ENCODE measurements at regions not wholly inside any gene's neighbourhood (a gene's known extent, or its start where the extent isn't known, plus 50 kb on each side); places are given as distances from the start of the nearest gene placed in this dataset.

DNA sequence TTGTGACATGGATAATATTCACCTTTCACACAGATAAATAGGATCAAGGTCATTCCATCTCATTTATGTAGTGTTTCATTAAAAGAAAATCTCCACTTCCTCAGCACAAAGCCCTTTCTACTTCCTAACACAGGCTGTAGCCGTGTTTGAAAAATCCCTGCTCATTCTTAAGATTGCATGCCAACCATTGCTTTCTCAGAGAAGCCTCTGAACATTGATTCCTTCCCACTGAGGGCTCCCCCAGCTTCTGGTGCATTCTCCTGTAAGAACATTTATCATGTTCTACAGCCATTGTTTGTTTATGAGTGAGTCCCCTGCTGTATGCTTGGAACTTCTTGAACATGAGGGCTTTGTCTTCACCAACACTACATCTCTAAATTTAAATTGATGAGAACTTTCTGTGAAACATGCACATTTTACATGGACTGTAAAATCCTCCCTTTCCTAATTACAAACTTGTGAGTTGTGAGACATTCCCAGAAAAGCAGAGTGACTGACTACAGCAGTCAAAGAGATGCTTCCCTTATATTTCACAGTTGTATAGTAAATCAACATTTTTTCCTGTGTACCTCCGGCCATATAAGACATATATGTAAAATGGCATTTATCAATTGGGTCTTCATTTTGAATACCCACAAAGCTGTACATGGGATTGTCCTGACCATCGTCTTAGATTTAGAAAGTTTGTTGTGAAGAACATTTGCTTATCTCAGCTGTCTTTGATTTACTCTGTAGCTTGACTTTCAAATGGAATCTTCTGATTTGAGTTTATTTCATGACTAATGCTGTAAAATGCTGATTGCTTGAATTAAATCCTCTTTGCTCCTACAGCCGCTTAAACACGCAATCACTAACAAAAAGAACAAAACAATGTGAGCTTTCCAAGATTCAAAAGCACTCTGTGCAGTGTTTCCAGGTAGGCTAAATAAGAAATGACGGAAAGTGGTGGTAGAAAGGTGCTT is 600.5 kb upstream of the SLIT2 start:
- WGBS (ENCODE audit: low lambda C conversion rate): 6% methylated on average over 6 of the region's 6 CpGs
- no TSS peak for BruUV-seq (replicated peaks)
- Histone ChIP-seq H4K20me1 (ENCODE audit: insufficient read depth, low read length) (no peaks in the 10 kb centered on the region), H3K9me3 (ENCODE audit: low read length) (peaks cover 93% of the 10 kb centered on the region), H3K9ac (ENCODE audit: insufficient read depth, low read depth, low read length) (no peak overlapping the region), H3K4me3 (replicated peaks in 1 of 3; ENCODE audit: insufficient read depth in 1 of 3, low read depth in 2 of 3, low read length in 3 of 3) (no peak overlapping the region), H3K4me2 (ENCODE audit: low read depth, low read length) (no peak overlapping the region), H3K27me3 (ENCODE audit: control insufficient read depth in 1 of 2, insufficient read depth in 2 of 2, low read length in 2 of 2) (no peaks in the 10 kb centered on the region), H3K4me1 (ENCODE audit: insufficient read depth, low read length) (no peaks in the 10 kb centered on the region), H3K27ac (ENCODE audit: extremely low read length, insufficient read depth, low read length) (no peak overlapping the region), H3K79me2 (ENCODE audit: insufficient read depth, low read length) (no peaks in the 10 kb centered on the region), H3K36me3 (replicated peaks in 1 of 2; ENCODE audit: control insufficient read depth in 1 of 2, insufficient read depth in 2 of 2, low read length in 2 of 2) (no peaks in the 10 kb centered on the region), H2AFZ (ENCODE audit: low read length) (no peak overlapping the region)
- in situ Hi-C loops (cut with HindIII; ENCODE audit: extremely low pct_ligation_motif_present, low pct_unique_long_range_greater_than_20kb) (no loop called here), intact Hi-C loops (cut with micrococcal nuclease; ENCODE audit: unreplicated experiment) (no loop called here)
- ChIA-PET POLR2A (no interaction called here), CTCF (ENCODE audit: low intra/inter-chr PET ratio, low total read pairs) (no interaction called here)
- no peak for DNase-seq (ENCODE audit: low spot score)
- no peak for TF ChIP-seq ZNF367 (CRISPR knock-in tag; IDR thresholded peaks at IDR 0.05; ENCODE audit: borderline replicate concordance)
- no peak for TF ChIP-seq SP4 (CRISPR knock-in tag; IDR thresholded peaks at IDR 0.05)
- TF ChIP-seq, protein P1, sequence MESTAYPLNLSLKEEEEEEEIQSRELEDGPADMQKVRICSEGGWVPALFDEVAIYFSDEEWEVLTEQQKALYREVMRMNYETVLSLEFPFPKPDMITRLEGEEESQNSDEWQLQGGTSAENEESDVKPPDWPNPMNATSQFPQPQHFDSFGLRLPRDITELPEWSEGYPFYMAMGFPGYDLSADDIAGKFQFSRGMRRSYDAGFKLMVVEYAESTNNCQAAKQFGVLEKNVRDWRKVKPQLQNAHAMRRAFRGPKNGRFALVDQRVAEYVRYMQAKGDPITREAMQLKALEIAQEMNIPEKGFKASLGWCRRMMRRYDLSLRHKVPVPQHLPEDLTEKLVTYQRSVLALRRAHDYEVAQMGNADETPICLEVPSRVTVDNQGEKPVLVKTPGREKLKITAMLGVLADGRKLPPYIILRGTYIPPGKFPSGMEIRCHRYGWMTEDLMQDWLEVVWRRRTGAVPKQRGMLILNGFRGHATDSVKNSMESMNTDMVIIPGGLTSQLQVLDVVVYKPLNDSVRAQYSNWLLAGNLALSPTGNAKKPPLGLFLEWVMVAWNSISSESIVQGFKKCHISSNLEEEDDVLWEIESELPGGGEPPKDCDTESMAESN (CRISPR knock-in tag; conservative IDR thresholded peaks at IDR 0.05): no peak
- TF ChIP-seq CHD2 (IDR thresholded peaks at IDR 0.05; ENCODE audit: low read depth, low read length): no peak
- no peak for TF ChIP-seq ZFP36L2 (CRISPR knock-in tag; IDR thresholded peaks at IDR 0.05)
- TF ChIP-seq, protein P2, sequence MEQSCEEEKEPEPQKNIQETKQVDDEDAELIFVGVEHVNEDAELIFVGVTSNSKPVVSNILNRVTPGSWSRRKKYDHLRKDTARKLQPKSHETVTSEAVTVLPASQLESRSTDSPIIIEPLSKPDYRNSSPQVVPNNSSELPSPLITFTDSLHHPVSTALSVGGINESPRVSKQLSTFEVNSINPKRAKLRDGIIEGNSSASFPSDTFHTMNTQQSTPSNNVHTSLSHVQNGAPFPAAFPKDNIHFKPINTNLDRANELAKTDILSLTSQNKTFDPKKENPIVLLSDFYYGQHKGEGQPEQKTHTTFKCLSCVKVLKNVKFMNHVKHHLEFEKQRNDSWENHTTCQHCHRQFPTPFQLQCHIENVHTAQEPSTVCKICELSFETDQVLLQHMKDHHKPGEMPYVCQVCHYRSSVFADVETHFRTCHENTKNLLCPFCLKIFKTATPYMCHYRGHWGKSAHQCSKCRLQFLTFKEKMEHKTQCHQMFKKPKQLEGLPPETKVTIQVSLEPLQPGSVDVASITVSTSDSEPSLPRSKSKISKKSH (CRISPR knock-in tag; IDR thresholded peaks at IDR 0.05; ENCODE audit: borderline replicate concordance): no peak
- no peak for TF ChIP-seq MTF1 (CRISPR knock-in tag; IDR thresholded peaks at IDR 0.05)
- TF ChIP-seq U2AF2 (IDR thresholded peaks at IDR 0.05; ENCODE audit: low read depth, low read length): no peak
- TF ChIP-seq, protein P3, sequence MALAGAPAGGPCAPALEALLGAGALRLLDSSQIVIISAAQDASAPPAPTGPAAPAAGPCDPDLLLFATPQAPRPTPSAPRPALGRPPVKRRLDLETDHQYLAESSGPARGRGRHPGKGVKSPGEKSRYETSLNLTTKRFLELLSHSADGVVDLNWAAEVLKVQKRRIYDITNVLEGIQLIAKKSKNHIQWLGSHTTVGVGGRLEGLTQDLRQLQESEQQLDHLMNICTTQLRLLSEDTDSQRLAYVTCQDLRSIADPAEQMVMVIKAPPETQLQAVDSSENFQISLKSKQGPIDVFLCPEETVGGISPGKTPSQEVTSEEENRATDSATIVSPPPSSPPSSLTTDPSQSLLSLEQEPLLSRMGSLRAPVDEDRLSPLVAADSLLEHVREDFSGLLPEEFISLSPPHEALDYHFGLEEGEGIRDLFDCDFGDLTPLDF (CRISPR knock-in tag; IDR thresholded peaks at IDR 0.05): no peak
- no peak for TF ChIP-seq NR2F6 (IDR thresholded peaks at IDR 0.05)
- no peak for TF ChIP-seq NR2F6 (CRISPR knock-in tag; IDR thresholded peaks at IDR 0.05)
- TF ChIP-seq ZNF589 (CRISPR knock-in tag; conservative IDR thresholded peaks at IDR 0.05): no peak
- TF ChIP-seq, protein P4, sequence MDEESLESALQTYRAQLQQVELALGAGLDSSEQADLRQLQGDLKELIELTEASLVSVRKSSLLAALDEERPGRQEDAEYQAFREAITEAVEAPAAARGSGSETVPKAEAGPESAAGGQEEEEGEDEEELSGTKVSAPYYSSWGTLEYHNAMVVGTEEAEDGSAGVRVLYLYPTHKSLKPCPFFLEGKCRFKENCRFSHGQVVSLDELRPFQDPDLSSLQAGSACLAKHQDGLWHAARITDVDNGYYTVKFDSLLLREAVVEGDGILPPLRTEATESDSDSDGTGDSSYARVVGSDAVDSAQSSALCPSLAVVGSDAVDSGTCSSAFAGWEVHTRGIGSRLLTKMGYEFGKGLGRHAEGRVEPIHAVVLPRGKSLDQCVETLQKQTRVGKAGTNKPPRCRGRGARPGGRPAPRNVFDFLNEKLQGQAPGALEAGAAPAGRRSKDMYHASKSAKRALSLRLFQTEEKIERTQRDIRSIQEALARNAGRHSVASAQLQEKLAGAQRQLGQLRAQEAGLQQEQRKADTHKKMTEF (CRISPR knock-in tag; IDR thresholded peaks at IDR 0.05): no peak
- TF ChIP-seq RNF2 (conservative IDR thresholded peaks at IDR 0.05; ENCODE audit: low read depth): no peak
- no peak for TF ChIP-seq ARID2 (CRISPR knock-in tag; IDR thresholded peaks at IDR 0.05; ENCODE audit: borderline replicate concordance)
- no peak for TF ChIP-seq MXD4 (CRISPR knock-in tag; IDR thresholded peaks at IDR 0.05)
- TF ChIP-seq RAD51 (IDR thresholded peaks at IDR 0.05; ENCODE audit: borderline replicate concordance): no peak
- no peak for TF ChIP-seq HIVEP1 (CRISPR knock-in tag; IDR thresholded peaks at IDR 0.05)
- no peak for ATAC-seq
- FAIRE-seq: no peak

Data from HepG2 (cell line).